B cell (primary cell): ENCODE measurements at regions not wholly inside any gene's neighbourhood (a gene's known extent, or its start where the extent isn't known, plus 50 kb on each side); places are given as distances from the start of the nearest gene placed in this dataset.

Experiments
- ATAC-seq: fragments of 200-7000 bp; cut with Tn5 transposase; one replicate; pipeline ENCODE4 v1.10.0; 2021; ENCODE audit warnings: low read depth, mild to moderate bottlenecking, moderate number of reproducible peaks, moderate library complexity
- CTCF ChIA-PET: fragments of 350-600 bp; sonication (Branson Sonifier 250); formaldehyde crosslinking; loops from one replicate; lab custom pipeline; 2021; ENCODE audit warnings: antibody characterized with exemption, inconsistent platforms; lab: Charles Lee
- POLR2A ChIA-PET: fragments of 350-600 bp; sonication (Branson Sonifier 250); formaldehyde crosslinking; loops from one replicate; lab custom pipeline; 2021; ENCODE audit warnings: antibody characterized with exemption; lab: Charles Lee
- DNase-seq: peaks from one replicate; pipeline ENCODE4 v3.0.0; 2013
- H2AFZ ChIP-seq: 2 replicates; pipeline ENCODE4 v1.6.1; 2012; ENCODE audit warnings: mild to moderate bottlenecking, low read depth, low read length; ENCODE audit not compliant: insufficient read depth, poor library complexity, severe bottlenecking
- H3K27ac ChIP-seq, 2 donors: 1 replicate in 1 of 2; 2 replicates in 1 of 2; pipeline ENCODE4 v1.5.1; 2012 to 2013; ENCODE audit warnings: low read length in 2 of 2, mild to moderate bottlenecking in 2 of 2, moderate library complexity in 1 of 2
- H3K27me3 ChIP-seq, 4 experiments: fragments of 200-600 bp in 1 of 4; sonication (generic) in 1 of 4; replicated peaks in 1 of 4; 1 replicate in 2 of 4; 2 replicates in 2 of 4; pipeline versions ENCODE4 v1.6.1 to v1.7.0; 2013 to 2016; ENCODE audit warnings: low read length in 3 of 4, mild to moderate bottlenecking in 2 of 4, mixed read lengths in 1 of 4, moderate library complexity in 1 of 4; ENCODE audit not compliant: insufficient read depth in 4 of 4, control insufficient read depth in 3 of 4; ENCODE audit errors: control extremely low read depth in 1 of 4
- H3K36me3 ChIP-seq, 2 experiments: replicated peaks in 1 of 2; 1 replicate in 1 of 2; 2 replicates in 1 of 2; pipeline versions ENCODE4 v1.6.1 to v1.7.1; 2013; ENCODE audit warnings: low read length in 1 of 2; ENCODE audit not compliant: insufficient read depth in 2 of 2, control insufficient read depth in 1 of 2; ENCODE audit errors: control extremely low read depth in 1 of 2, extremely low read depth in 1 of 2
- H3K4me1 ChIP-seq, 2 donors: fragments of 200-600 bp in 1 of 2; sonication (generic) in 1 of 2; 1 replicate in 1 of 2; 2 replicates in 1 of 2; pipeline versions ENCODE4 v1.5.1 to v1.6.1; 2013 to 2017; ENCODE audit warnings: low read length in 2 of 2; ENCODE audit not compliant: control insufficient read depth in 2 of 2, insufficient read depth in 2 of 2
- H3K4me2 ChIP-seq: replicated peaks from 2 replicates; pipeline ENCODE3; 2012; ENCODE audit warnings: mild to moderate bottlenecking, low read depth, low read length; ENCODE audit not compliant: poor library complexity, severe bottlenecking
- H3K4me3 ChIP-seq, 5 experiments: fragments of 200-600 bp in 1 of 5; sonication (generic) in 1 of 5; 1 replicate in 3 of 5; 2 replicates in 2 of 5; pipeline versions ENCODE4 v1.5.1 to v1.7.0; 2011 to 2016; ENCODE audit warnings: low read length in 4 of 5, mild to moderate bottlenecking in 4 of 5, low read depth in 2 of 5, control low read depth in 1 of 5, moderate library complexity in 1 of 5; ENCODE audit not compliant: insufficient read depth in 1 of 5; ENCODE audit errors: control extremely low read depth in 1 of 5, extremely low read depth in 1 of 5
- H3K79me2 ChIP-seq: fragments of 200-600 bp; sonication (generic); one replicate; pipeline ENCODE4 v1.6.0; 2016; ENCODE audit warnings: low read length; ENCODE audit not compliant: control insufficient read depth, insufficient read depth
- H3K9ac ChIP-seq: fragments of 200-600 bp; sonication (generic); 2 replicates; pipeline ENCODE4 v1.6.1; 2017; ENCODE audit warnings: mild to moderate bottlenecking, low read length, moderate library complexity
- H3K9me3 ChIP-seq, 3 donors: one replicate each; pipeline versions ENCODE4 v1.6.1 to v1.7.1; 2013; ENCODE audit warnings: low read length in 2 of 3; ENCODE audit not compliant: control insufficient read depth in 2 of 3, insufficient read depth in 1 of 3; ENCODE audit errors: control extremely low read depth in 1 of 3
- H4K20me1 ChIP-seq: 2 replicates; pipeline ENCODE4 v1.6.0; 2012; ENCODE audit warnings: mild to moderate bottlenecking, low read length; ENCODE audit not compliant: insufficient read depth, control insufficient read depth, poor library complexity, severe bottlenecking
- H3K27ac Mint-ChIP-seq: one replicate; pipeline ENCODE4 v1.8.0; 2021; ENCODE audit warnings: mixed read lengths
- H3K27me3 Mint-ChIP-seq: one replicate; pipeline ENCODE4 v1.8.0; 2021; ENCODE audit warnings: mixed read lengths
- H3K4me1 Mint-ChIP-seq: one replicate; pipeline ENCODE4 v1.8.0; 2021; ENCODE audit warnings: mixed read lengths
- H3K4me3 Mint-ChIP-seq: one replicate; pipeline ENCODE4 v1.8.0; 2021; ENCODE audit warnings: mixed read lengths
- H3K9me3 Mint-ChIP-seq: one replicate; pipeline ENCODE4 v1.8.0; 2022; ENCODE audit warnings: mixed read lengths; ENCODE audit not compliant: insufficient read depth
- CTCF ChIP-seq: fragments of 200-600 bp; IDR thresholded peaks from one replicate; pipeline ENCODE4 v1.8.0; 2022; ENCODE audit warnings: antibody characterized with exemption, mild to moderate bottlenecking
- EZH2 ChIP-seq: IDR thresholded peaks from 2 replicates; pipeline ENCODE4 v1.6.1; 2012; ENCODE audit warnings: borderline replicate concordance, low read depth, mild to moderate bottlenecking, moderate library complexity, low read length; ENCODE audit not compliant: insufficient read depth, poor library complexity, severe bottlenecking
- WGBS: methylation state at CpG from one replicate; pipeline ENCODE4 v1.1.5; 2013; ENCODE audit warnings: missing lambda C conversion rate; ENCODE audit not compliant: insufficient coverage; 5-methylcytosine and 5-hydroxymethylcytosine counted together
- intact Hi-C: fragments of 100-400 bp; cut with micrococcal nuclease; formaldehyde crosslinking; loops from one replicate; pipeline ENCODE4 v1.10.0; 2022

DNA sequence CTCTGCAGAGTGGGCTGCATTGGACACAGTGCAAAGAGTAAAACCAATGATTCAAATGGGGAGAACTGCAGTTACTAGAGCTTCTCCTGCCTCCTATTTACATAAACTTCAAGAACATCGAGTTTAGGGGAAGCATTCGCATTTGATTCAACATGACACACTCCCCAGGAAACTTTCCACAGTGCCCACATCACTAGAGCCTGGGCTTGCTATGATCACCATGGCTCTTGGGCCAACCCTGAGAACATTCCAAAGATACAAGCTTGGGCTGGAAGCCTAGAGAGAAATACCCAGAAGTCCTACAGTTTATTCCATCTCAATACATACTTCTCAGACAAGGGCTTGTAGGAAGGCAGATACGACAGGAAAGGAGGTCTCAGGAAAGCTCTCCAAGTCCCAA is 337.9 kb downstream of the CD83 start:
- Histone ChIP-seq H3K79me2 (no peaks in the 10 kb centered on the region), H3K9me3 (no peaks in the 10 kb centered on the region), H2AFZ (no peak overlapping the region), H3K4me1 (peaks cover 26% of the 10 kb centered on the region in 2 donors), H4K20me1 (no peaks in the 10 kb centered on the region), H3K4me3 (no peak overlapping the region), H3K4me2 (no peak overlapping the region), H3K27ac (no peak overlapping the region), H3K9ac (no peak overlapping the region), H3K27me3 (no peaks in the 10 kb centered on the region), H3K36me3 (no peaks in the 10 kb centered on the region)
- no peak for DNase-seq
- H3K4me3 Mint-ChIP-seq, result no peak overlapping the region
- 50% methylated on average over 2 of the region's 3 CpGs for WGBS
- CTCF ChIA-PET, result no interaction called here
- no peak for TF ChIP-seq CTCF
- TF ChIP-seq EZH2, result no peak
- no peaks in the 10 kb centered on the region for H3K27me3 Mint-ChIP-seq
- no peak for ATAC-seq
- no peaks in the 10 kb centered on the region for H3K9me3 Mint-ChIP-seq
- POLR2A ChIA-PET, result no interaction called here
- intact Hi-C loops, result no loop called here
- H3K4me1 Mint-ChIP-seq, result peaks cover 39% of the 10 kb centered on the region
- no peak overlapping the region for H3K27ac Mint-ChIP-seq

GRCh38 chr6:14455876-14456648 is 338.5 kb downstream of the CD83 start:
- ChIA-PET POLR2A (no interaction called here), CTCF (no interaction called here)
- Histone ChIP-seq H3K9ac (no peak overlapping the region), H3K9me3 (no peaks in the 10 kb centered on the region), H3K4me2 (no peak overlapping the region), H3K27ac (no peak overlapping the region), H3K4me1 (peaks cover 26% of the 10 kb centered on the region in 2 donors), H3K36me3 (no peaks in the 10 kb centered on the region), H3K79me2 (no peaks in the 10 kb centered on the region), H3K27me3 (no peaks in the 10 kb centered on the region), H4K20me1 (no peaks in the 10 kb centered on the region), H2AFZ (no peak overlapping the region), H3K4me3 (no peak overlapping the region)
- no peak for TF ChIP-seq CTCF
- no peak for ATAC-seq
- no peak for DNase-seq
- peaks cover 39% of the 10 kb centered on the region for H3K4me1 Mint-ChIP-seq
- intact Hi-C loops, result no loop called here
- H3K27me3 Mint-ChIP-seq, result no peaks in the 10 kb centered on the region
- WGBS, result 100% methylated on average over 4 of the region's 8 CpGs
- H3K27ac Mint-ChIP-seq, result no peak overlapping the region
- H3K9me3 Mint-ChIP-seq, result no peaks in the 10 kb centered on the region
- H3K4me3 Mint-ChIP-seq, result no peak overlapping the region
